ENCODE measurements at regions not wholly inside any gene's neighbourhood (a gene's known extent, or its start where the extent isn't known, plus 50 kb on each side); places are given as distances from the start of the nearest gene placed in this dataset.

DNA sequence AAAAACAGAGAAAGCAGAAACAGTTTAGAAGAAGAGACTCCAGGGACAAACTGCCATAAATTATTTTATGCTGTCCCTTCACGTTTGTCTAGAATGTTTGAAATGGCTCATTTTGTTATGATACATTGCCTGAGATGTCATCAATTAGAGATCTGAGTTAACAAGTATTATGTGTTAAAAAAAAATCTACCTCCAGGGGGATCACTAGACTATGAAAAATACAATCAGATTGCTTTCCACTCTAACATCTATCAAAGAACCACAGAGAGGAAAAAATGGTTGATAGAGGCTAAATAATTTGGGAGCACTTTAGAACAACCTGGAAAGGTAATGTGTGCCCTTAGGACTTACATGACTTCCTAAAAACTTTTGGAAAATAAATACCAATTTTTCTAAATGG lies 103.8 kb upstream of the CCDC150 start:
- H3K4me3 ChIP-seq (ENCODE audit: low read depth, low read length), result no peak overlapping the region
- TF ChIP-seq, protein P1, sequence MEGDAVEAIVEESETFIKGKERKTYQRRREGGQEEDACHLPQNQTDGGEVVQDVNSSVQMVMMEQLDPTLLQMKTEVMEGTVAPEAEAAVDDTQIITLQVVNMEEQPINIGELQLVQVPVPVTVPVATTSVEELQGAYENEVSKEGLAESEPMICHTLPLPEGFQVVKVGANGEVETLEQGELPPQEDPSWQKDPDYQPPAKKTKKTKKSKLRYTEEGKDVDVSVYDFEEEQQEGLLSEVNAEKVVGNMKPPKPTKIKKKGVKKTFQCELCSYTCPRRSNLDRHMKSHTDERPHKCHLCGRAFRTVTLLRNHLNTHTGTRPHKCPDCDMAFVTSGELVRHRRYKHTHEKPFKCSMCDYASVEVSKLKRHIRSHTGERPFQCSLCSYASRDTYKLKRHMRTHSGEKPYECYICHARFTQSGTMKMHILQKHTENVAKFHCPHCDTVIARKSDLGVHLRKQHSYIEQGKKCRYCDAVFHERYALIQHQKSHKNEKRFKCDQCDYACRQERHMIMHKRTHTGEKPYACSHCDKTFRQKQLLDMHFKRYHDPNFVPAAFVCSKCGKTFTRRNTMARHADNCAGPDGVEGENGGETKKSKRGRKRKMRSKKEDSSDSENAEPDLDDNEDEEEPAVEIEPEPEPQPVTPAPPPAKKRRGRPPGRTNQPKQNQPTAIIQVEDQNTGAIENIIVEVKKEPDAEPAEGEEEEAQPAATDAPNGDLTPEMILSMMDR (IDR thresholded peaks at IDR 0.05; ENCODE audit: borderline replicate concordance, insufficient read depth, low read depth, low read length), result no peak

DNA sequence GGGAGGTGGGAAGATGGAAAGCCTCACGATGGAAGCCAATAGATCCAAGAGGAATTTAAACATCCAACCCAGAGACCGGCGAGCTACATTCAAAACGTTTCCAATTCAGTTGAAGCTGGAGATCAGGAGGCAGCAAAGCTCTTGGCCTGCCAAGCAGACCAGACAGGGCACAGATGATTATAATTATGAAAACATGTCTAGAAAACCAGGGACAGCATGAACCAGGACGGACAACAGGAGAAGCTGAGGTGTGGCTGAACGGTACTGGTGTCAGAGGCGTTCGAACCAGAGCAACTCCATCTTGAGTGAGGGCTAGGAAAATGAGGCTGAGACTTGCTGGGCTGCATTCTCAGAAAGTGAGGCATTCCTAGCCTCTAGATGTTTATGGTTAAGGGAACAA lies 102.2 kb upstream of the CCDC150 start:
- TF ChIP-seq, protein P1 (IDR thresholded peaks at IDR 0.05; ENCODE audit: borderline replicate concordance, insufficient read depth, low read depth, low read length), result no peak
- no peak overlapping the region for H3K4me3 ChIP-seq (ENCODE audit: low read depth, low read length)

- no peak overlapping the region for H3K4me3 ChIP-seq (ENCODE audit: low read depth, low read length)
- TF ChIP-seq, protein P1 (IDR thresholded peaks at IDR 0.05; ENCODE audit: borderline replicate concordance, insufficient read depth, low read depth, low read length), result no peak
Observed at GRCh38 chr2:196538189-196538588, 101.3 kb upstream of the CCDC150 start.

DNA sequence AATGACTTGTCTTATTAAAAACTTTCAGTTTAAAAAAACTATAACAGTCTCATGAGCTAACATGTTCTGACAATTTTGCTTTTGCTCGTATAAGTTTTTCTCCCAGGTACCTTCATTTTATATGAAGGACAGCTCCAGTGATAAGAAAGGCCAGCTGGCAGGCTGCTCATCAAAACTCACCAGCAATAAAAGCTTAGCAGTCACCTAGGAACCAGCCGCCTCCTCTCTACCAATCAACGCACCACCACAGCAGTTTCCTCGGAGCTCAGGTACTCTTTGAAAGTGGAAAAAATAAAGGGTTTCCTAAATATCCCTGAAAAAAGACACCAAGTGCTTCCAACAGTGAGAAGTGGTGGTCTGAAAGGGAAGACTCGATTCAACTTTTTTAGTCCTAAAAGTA lies 100.9 kb upstream of the CCDC150 start:
- H3K4me3 ChIP-seq (ENCODE audit: low read depth, low read length), result no peak overlapping the region
- TF ChIP-seq, protein P1 (IDR thresholded peaks at IDR 0.05; ENCODE audit: borderline replicate concordance, insufficient read depth, low read depth, low read length), result no peak

DNA sequence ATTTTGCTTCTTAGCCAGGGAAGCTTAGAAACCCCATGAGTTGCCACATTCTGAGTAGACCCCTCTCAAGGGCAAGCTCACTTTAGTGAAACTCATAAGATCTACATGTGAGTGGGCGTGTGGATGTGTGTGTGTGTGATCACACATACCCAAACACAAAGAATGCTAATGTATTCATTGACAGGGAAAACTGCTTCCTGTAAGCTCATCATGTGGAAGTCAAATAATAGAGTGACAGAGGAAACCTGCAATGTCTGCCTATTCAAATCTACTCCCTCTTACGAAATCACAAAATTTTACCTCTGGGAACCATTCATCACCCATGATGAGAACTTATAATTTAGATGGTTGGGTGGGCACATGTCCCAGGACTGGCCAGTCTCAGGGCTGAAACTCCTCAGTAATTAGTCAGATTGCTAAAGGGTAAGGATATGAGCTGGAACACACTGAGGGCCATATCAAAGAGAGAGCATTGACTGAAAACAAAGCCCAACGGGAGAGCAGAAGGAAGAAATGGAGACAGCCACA lies 94.5 kb upstream of the CCDC150 start:
- no peak overlapping the region for H3K4me3 ChIP-seq (ENCODE audit: low read depth, low read length)
- TF ChIP-seq, protein P1 (IDR thresholded peaks at IDR 0.05; ENCODE audit: borderline replicate concordance, insufficient read depth, low read depth, low read length), result no peak

DNA sequence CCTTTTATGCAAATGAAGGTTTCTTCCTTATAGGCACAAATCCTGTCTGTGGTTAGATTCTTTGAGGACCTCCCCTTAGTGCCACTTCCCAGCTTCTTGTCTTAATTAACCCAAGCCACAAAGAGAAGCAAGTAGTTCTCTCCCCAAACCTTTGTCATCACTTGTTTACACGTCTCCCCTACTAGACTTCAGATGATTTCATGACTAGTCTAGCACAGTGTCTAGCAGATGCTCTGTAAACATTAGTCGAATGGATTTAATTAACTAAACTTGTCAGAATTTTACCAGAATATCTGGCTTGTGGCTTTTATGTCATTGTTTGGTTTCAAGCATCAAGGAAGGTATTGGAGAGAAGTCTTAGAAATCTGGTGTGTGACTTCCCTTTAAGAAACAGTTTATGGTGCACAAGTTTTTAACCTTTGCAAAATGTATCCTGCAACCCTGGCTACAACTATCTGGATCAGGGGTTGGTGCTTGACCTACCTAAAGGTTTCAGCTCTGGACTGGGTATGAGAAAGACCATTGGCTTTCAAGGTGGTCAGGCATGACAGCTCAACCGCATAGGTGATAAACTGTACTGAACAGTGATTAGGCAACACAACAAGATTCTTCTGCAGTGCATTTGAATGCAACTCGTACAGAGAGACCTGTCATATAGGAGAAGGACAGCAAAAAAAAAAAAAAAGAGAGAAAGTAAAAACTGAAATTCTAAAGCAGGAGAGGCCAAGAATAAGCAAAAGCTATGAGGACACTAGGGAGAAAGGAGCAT lies 93.2 kb upstream of the CCDC150 start:
- TF ChIP-seq, protein P1 (IDR thresholded peaks at IDR 0.05; ENCODE audit: borderline replicate concordance, insufficient read depth, low read depth, low read length), result no peak
- no peak overlapping the region for H3K4me3 ChIP-seq (ENCODE audit: low read depth, low read length)

DNA sequence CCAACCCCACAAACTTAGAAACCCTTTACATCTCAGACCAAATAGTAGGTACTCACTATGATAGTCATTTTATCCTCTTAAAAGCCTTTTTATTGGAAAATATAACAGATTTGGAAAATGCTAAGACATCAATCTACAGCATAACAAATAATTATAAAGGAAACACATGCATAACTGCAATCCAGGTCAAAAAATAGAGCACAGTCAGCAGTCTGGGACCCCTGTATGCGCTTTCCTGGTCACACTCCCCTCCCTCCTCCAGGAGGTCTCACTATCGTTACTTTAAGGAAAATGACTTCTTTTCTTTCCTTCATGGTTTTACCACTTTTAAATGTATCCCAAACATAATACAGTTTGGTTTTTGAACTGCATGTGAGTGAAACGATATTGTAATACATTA lies 90.5 kb upstream of the CCDC150 start:
- H3K4me3 ChIP-seq (ENCODE audit: low read depth, low read length), result no peak overlapping the region
- TF ChIP-seq, protein P1 (IDR thresholded peaks at IDR 0.05; ENCODE audit: borderline replicate concordance, insufficient read depth, low read depth, low read length), result no peak
